Subcutaneous abdominal adipose tissue (tissue), 5 donors: ENCODE measurements at regions not wholly inside any gene's neighbourhood (a gene's known extent, or its start where the extent isn't known, plus 50 kb on each side); places are given as distances from the start of the nearest gene placed in this dataset.

Experiments used
- H3K27ac ChIP-seq: one replicate; pipeline ENCODE4 v1.7.0; 2013; ENCODE audit warnings: low read depth, mild to moderate bottlenecking, inconsistent platforms, low read length, moderate library complexity
- H3K27me3 ChIP-seq, 5 donors: one replicate each; pipeline ENCODE4 v1.7.0; 2013; ENCODE audit warnings: low read length in 5 of 5, inconsistent platforms in 1 of 5; ENCODE audit not compliant: control insufficient read depth in 5 of 5, insufficient read depth in 4 of 5
- H3K36me3 ChIP-seq, 5 donors: one replicate each; pipeline ENCODE4 v1.7.0; 2013; ENCODE audit warnings: low read length in 5 of 5; ENCODE audit not compliant: control insufficient read depth in 5 of 5, insufficient read depth in 5 of 5
- H3K4me1 ChIP-seq, 5 donors: one replicate each; pipeline ENCODE4 v1.7.0; 2013; ENCODE audit warnings: low read length in 5 of 5, mild to moderate bottlenecking in 3 of 5, moderate library complexity in 1 of 5; ENCODE audit not compliant: control insufficient read depth in 5 of 5, insufficient read depth in 5 of 5
- H3K4me3 ChIP-seq, 5 donors: one replicate each; pipeline ENCODE4 v1.7.0; 2013; ENCODE audit warnings: low read length in 5 of 5, low read depth in 1 of 5
- H3K9ac ChIP-seq, 5 donors: one replicate each; pipeline ENCODE4 v1.7.0; 2013; ENCODE audit warnings: low read length in 5 of 5, mild to moderate bottlenecking in 4 of 5, moderate library complexity in 3 of 5
- H3K9me3 ChIP-seq, 5 donors: one replicate each; pipeline ENCODE4 v1.7.0; 2013; ENCODE audit warnings: low read length in 5 of 5; ENCODE audit not compliant: control insufficient read depth in 5 of 5
- donor health status: healthy.
- donor health status: healthy.
- donor health status: healthy.
- donor health status: healthy.
- donor health status: healthy.

- H3K9me3 ChIP-seq, result no peaks in the 10 kb centered on the region
- no peak overlapping the region for H3K27ac ChIP-seq
- peaks cover 0 to 10% (median 8%) of the 10 kb centered on the region in 5 donors for H3K4me1 ChIP-seq
- H3K4me3 ChIP-seq, result no peak overlapping the region
- H3K27me3 ChIP-seq, result no peaks in the 10 kb centered on the region
- H3K9ac ChIP-seq, result no peak overlapping the region
- H3K36me3 ChIP-seq, result no peaks in the 10 kb centered on the region
Measured at GRCh38 chr4:129550281-129550785, 454.4 kb downstream of the C4orf33 start.

- H3K36me3 ChIP-seq, result no peaks in the 10 kb centered on the region
- no peak overlapping the region for H3K4me3 ChIP-seq
- no peaks in the 10 kb centered on the region for H3K4me1 ChIP-seq
- no peak overlapping the region for H3K9ac ChIP-seq
- no peak overlapping the region for H3K27ac ChIP-seq
- H3K27me3 ChIP-seq, result no peaks in the 10 kb centered on the region
- H3K9me3 ChIP-seq, result no peaks in the 10 kb centered on the region
Measured at GRCh38 chr4:129561280-129561679, 465.3 kb downstream of the C4orf33 start.

- Histone ChIP-seq H3K4me1 (no peaks in the 10 kb centered on the region), H3K4me3 (no peak overlapping the region), H3K36me3 (no peaks in the 10 kb centered on the region), H3K27me3 (no peaks in the 10 kb centered on the region), H3K27ac (no peak overlapping the region), H3K9ac (no peak overlapping the region), H3K9me3 (no peaks in the 10 kb centered on the region)
Measured at GRCh38 chr4:129561886-129562671, 466.1 kb downstream of the C4orf33 start.

GRCh38 chr4:129565214-129565613 is 469.3 kb downstream of the C4orf33 start:
- Histone ChIP-seq H3K9me3 (no peaks in the 10 kb centered on the region), H3K4me3 (no peak overlapping the region), H3K9ac (no peak overlapping the region), H3K27ac (no peak overlapping the region), H3K36me3 (no peaks in the 10 kb centered on the region), H3K4me1 (no peaks in the 10 kb centered on the region), H3K27me3 (no peaks in the 10 kb centered on the region)

- H3K4me3 ChIP-seq, result no peak overlapping the region
- no peak overlapping the region for H3K9ac ChIP-seq
- H3K36me3 ChIP-seq, result no peaks in the 10 kb centered on the region
- no peaks in the 10 kb centered on the region for H3K9me3 ChIP-seq
- H3K4me1 ChIP-seq, result no peaks in the 10 kb centered on the region
- H3K27ac ChIP-seq, result no peak overlapping the region
- H3K27me3 ChIP-seq, result no peaks in the 10 kb centered on the region
Measured at GRCh38 chr4:129570326-129570725, 474.4 kb downstream of the C4orf33 start.

GRCh38 chr4:129578336-129578735 is 482.4 kb downstream of the C4orf33 start:
- H3K36me3 ChIP-seq, result no peaks in the 10 kb centered on the region
- peaks cover 0 to 9% (median 3%) of the 10 kb centered on the region in 5 donors for H3K4me1 ChIP-seq
- H3K9ac ChIP-seq, result no peak overlapping the region
- H3K27me3 ChIP-seq, result no peaks in the 10 kb centered on the region
- no peak overlapping the region for H3K27ac ChIP-seq
- H3K9me3 ChIP-seq, result no peaks in the 10 kb centered on the region
- no peak overlapping the region for H3K4me3 ChIP-seq

GRCh38 chr4:129581305-129581704 is 485.4 kb downstream of the C4orf33 start:
- Histone ChIP-seq H3K27me3 (no peaks in the 10 kb centered on the region), H3K4me3 (no peak overlapping the region), H3K9me3 (peaks cover 0 to 5% (median 0%) of the 10 kb centered on the region in 5 donors), H3K9ac (no peak overlapping the region), H3K27ac (no peak overlapping the region), H3K4me1 (peaks cover 0 to 20% (median 4%) of the 10 kb centered on the region in 5 donors), H3K36me3 (no peaks in the 10 kb centered on the region)

- Histone ChIP-seq H3K4me1 (peaks cover 0 to 20% (median 4%) of the 10 kb centered on the region in 5 donors), H3K4me3 (no peak overlapping the region), H3K9me3 (peaks cover 0 to 5% (median 0%) of the 10 kb centered on the region in 5 donors), H3K9ac (peak overlapping the region in 1 of 5 donors; percentile 28), H3K27me3 (no peaks in the 10 kb centered on the region), H3K27ac (peak overlapping the region; percentile 63), H3K36me3 (no peaks in the 10 kb centered on the region)
Measured at GRCh38 chr4:129583868-129584267, 487.9 kb downstream of the C4orf33 start.

- peaks cover 2 to 12% (median 4%) of the 10 kb centered on the region in 5 donors for H3K9me3 ChIP-seq
- no peak overlapping the region for H3K27ac ChIP-seq
- no peak overlapping the region for H3K4me3 ChIP-seq
- no peaks in the 10 kb centered on the region for H3K36me3 ChIP-seq
- H3K9ac ChIP-seq, result no peak overlapping the region
- no peaks in the 10 kb centered on the region for H3K27me3 ChIP-seq
- peaks cover 0 to 20% (median 0%) of the 10 kb centered on the region in 5 donors for H3K4me1 ChIP-seq
Measured at GRCh38 chr4:129598582-129598981, 502.6 kb downstream of the C4orf33 start.

- no peaks in the 10 kb centered on the region for H3K36me3 ChIP-seq
- no peaks in the 10 kb centered on the region for H3K9me3 ChIP-seq
- H3K4me1 ChIP-seq, result peaks cover 0 to 20% (median 0%) of the 10 kb centered on the region in 5 donors
- no peaks in the 10 kb centered on the region for H3K27me3 ChIP-seq
- no peak overlapping the region for H3K27ac ChIP-seq
- no peak overlapping the region for H3K9ac ChIP-seq
- H3K4me3 ChIP-seq, result no peak overlapping the region
Measured at GRCh38 chr4:129600898-129601297, 504.9 kb downstream of the C4orf33 start.
